HG03469 (cell line): ENCODE measurements at regions not wholly inside any gene's neighbourhood (a gene's known extent, or its start where the extent isn't known, plus 50 kb on each side); places are given as distances from the start of the nearest gene placed in this dataset.
A peak's percentile ranks its signal among the peaks of the same experiment; 100 is the strongest.
"Not testable (repeated sequence)": the region's sequence is repeated elsewhere in the genome, so short reads cannot be mapped to it uniquely, and the experiment has no call there.

Source experiments
- ATAC-seq: cut with Tn5 transposase; IDR thresholded peaks from one replicate; pipeline ENCODE4 v1.9.1; 2021; ENCODE audit warnings: mild to moderate bottlenecking, moderate library complexity, moderate number of reproducible peaks; ENCODE audit not compliant: unreplicated experiment

- ATAC-seq = peak; percentile 73
These were observed 56.6 kb upstream of the SLC1A4 start for GRCh38 chr2:64932371-64933216.

DNA sequence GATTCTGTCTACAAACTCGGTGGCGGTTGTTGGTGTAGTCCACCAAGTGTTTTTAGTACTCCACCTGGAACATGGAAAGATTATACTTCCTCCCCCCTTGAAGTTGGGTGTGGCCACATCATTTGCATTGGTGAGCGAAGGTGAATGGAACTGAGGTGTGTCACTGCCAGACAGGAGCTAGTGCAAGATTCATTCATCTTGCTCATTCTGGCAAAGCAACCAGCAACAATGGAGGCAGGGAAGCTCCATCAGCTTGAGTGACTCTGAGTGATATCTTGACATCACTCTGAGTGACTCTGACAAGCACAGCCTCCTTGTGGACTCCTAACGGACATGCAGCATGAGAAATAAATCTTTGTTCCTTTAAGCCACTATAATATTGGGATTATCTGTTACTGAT lies 54.7 kb upstream of the SLC1A4 start:
- ATAC-seq = no peak

GRCh38 chr2:64936809-64937208 lies 52.4 kb upstream of the SLC1A4 start:
- no peak for ATAC-seq

GRCh38 chr2:64937314-64937686 lies 51.9 kb upstream of the SLC1A4 start:
- not testable (repeated sequence) for ATAC-seq

GRCh38 chr2:64937687-64938491 lies 51.3 kb upstream of the SLC1A4 start:
- no peak for ATAC-seq

- ATAC-seq = no peak
These were observed 50.5 kb upstream of the SLC1A4 start for GRCh38 chr2:64938607-64939285.

- peak; percentile 35 for ATAC-seq
These were observed 49.8 kb upstream of the SLC1A4 start for GRCh38 chr2:64939332-64939917.
